Stimulated activated CD4-positive, alpha-beta T cell treated with anti-CD3 and anti-CD28 coated beads, Interleukin-1b, Interleukin-23, amount 100 ng/mL, for 4 hours (primary cell): ENCODE measurements at regions not wholly inside any gene's neighbourhood (a gene's known extent, or its start where the extent isn't known, plus 50 kb on each side); places are given as distances from the start of the nearest gene placed in this dataset.

Experiments used
- DNase-seq, 2 donors: peaks; one replicate each; pipeline ENCODE4 v3.0.0-alpha.2; 2020; ENCODE audit warnings: low read depth in 2 of 2

DNA sequence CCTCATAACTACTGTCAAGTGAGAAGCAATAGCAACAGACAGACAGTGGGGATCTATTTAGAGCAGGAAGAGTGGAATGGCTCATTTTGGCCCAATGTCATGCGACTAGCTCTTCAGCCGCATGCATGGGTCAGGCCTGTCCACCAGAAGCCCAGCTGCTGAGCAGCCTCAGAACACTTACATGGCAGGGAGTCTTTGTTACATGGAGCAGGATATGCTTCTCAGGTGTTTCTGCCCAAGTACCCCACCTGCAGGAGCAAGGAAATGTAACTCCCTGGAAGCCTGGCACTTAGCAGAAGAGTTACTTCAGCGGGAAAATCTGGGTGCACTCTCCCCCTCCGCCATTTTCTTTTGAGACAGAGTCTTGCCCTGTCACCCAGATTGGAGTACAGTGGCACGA is 73.5 kb upstream of the ARHGAP5 start:
- DNase-seq, result no peak

DNA sequence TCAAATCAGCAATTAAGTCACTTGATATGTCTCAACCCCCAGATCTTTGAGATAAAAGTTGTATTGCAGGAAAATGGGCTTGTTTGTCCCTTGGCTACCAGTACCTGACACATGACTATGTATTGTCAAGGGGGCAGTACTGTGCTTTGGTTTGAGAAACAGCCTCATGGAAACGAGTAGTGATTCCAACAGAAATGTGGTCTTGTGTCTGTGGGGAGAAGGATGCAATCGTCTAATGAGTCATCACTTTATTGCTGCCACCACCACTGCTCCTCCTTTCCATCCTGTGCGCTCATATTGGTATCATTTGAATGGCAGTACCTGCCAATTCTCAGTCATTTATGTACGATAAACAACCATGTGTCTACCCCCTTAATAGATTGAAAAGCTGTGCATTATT is 72.8 kb upstream of the ARHGAP5 start:
- no peak for DNase-seq

DNA sequence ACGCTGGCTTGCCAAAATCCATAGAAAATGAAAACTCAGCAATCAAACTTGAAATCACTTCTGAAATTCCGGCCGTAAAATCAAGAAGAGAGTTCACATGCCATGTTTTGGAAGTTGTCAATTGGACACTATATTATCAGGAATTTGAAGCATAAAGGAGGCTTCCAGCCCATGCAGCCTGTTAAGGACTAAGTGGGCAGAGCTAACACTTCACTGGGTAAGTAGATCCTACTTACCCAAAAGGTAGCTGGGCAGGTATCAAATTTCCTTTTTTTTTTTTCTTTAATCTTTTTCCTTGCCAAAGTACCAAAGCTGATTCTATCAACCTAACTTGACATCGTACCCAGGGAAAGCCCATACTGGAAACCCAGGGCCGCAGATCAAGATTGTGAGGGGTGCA is 71.5 kb upstream of the ARHGAP5 start:
- DNase-seq, result no peak

DNA sequence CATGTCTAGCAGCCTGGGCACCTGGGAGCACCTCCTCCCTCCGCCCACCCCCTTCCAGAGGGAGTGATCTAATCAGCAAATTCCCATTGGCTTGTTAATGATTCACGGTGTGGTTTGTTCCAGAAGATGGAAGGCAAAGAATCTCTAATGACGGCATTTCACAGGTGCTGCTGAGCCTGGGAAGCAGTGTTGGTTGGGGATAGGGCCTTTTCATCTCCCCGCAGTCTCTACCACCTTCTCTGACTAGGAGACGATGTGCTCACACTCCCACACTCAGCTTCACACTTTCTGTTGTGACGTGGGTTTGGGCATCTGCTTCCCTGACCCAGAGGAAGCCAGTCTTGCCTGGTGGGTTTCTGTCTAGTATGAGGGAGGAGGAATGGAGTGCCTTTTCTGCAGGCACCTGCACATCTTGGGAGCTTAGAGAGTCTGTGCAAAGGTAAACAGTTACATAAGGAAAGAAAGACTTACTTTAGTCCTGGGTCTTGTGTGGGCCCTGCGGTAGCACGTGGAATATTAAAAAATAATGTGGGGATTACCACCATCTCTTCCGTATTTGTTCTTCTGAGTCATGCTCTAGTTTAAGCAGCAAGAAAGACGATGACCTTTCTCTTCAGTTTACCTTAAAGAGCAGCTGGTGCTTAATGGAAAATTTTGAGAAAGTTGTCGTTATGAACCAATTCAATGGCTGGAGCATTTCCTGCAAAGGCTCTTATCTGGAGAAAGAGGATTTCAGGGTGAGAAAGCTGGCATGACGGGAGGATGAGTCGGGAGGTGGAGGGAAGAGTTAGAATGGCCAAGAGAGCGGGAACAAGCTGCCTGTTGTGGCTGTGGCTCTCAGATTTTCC is 70.6 kb upstream of the ARHGAP5 start:
- no peak for DNase-seq

DNA sequence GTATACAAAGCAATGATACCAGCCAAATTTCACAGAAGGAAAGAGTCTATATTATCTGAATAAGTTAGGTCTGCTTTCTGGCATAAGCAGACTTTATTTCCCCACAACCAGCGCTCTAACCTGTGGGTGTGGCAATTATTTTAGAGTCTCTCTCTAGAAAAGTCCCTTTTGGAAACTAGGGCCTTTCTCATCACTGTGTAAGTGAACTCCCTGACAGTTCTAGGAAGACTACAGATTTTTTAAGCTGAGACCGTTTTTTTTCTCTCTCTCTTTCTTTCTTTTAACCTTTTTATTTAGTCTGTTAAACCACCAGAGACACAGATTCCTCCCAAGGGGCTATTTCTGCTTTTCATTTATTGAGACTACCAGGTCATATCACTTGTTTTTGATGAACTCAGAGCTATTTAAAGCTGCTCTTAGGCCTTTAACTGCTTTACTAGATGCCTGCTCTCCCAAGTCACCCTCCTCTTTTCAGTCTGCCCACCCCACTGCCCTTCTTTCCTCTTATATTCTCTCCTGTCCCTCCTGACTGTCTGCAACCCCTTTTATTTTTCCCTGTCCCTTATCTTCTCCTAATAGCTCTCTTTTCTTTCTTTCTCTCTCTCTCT is 69.2 kb upstream of the ARHGAP5 start:
- DNase-seq, result no peak

DNA sequence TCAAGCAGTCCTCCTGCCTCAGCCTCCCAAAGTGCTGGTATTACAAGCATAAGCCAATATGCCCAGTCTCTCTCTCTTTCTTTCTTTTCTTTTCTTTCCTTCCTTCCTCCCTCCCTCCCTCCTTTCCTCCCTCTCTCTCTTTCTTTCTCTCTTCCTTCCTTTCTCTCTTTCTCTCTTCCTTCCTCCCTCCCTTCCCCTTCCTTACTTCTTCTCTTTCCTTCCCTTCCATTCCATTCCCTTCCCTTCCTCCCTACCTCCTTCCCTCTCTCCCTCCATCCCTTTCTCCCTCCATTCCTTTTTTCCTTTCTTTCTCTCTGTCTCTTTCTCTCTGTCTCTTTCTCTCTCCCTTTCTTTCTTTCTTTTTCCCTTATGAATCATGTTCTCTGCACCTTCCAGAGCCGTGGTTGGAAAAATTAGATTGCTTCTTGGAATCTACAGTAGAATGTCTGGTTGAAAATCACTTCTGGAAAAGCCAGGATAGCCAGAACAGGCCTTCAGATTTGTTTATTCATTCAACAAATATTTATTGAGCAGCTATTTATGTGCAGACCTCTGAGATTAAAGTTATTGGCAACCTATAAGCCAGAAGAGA is 68.4 kb upstream of the ARHGAP5 start:
- no peak for DNase-seq

DNA sequence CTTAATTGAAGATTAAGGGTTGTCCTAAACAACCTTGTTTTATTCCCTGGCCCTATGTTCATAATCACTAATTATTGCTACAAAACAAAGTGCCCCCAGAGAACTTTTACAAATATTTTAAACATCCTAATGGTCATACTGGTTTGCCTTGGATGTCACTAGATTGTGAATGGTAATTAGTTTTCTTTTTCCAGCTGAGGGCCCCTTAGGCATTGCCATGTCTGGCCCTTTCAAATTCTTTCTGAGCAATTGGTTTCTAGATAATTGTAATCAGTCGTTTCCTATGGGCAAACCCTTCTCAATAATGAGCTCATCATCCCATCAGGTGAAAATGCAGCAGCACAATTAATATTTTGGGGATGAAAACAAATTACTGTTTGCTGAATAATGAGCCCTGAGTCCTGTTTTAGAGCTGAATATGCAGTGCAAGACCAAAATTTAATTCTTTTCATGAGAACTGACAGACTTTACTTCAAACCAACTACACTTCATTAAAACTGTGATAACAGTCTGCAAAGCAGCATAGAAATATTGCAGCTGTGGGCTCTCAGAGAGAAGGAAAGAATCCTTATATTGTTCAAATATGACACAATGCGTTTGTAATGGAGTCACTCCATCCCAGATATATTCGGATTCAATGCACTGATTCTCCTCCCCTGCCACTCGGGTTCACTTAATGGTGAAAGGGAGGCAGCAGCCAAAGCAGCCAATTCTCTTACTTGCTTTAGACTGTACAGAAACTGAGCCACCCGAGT is 67.7 kb upstream of the ARHGAP5 start:
- DNase-seq, result no peak

DNA sequence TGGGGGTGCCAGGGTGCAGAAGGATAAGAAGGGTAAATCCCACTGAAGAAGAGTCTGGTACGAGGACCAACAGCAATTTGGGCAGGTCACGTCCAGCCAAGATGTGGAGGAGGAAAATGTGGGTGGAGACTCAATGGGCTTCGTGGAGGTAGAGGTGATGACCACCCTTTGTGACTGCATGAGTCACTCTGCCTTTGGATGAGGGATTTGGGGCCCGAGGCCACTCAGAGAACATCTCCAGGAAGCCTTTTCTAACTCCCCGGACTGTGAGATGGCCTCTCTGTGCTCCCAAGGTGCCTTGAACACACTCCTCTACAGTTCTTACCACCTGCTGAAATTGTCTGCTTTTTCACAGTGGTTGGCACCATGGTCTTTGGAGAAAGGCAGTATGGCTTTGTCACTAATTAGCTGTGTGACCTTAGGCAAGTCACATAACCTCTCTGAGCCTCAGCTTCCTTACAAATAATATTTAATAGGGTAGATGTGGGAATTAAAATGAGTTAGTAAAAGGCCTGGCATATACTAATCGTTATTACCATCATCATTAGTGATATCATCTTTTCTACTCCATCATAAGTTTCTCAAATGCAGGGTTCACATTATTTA is 67.0 kb upstream of the ARHGAP5 start:
- no peak for DNase-seq

DNA sequence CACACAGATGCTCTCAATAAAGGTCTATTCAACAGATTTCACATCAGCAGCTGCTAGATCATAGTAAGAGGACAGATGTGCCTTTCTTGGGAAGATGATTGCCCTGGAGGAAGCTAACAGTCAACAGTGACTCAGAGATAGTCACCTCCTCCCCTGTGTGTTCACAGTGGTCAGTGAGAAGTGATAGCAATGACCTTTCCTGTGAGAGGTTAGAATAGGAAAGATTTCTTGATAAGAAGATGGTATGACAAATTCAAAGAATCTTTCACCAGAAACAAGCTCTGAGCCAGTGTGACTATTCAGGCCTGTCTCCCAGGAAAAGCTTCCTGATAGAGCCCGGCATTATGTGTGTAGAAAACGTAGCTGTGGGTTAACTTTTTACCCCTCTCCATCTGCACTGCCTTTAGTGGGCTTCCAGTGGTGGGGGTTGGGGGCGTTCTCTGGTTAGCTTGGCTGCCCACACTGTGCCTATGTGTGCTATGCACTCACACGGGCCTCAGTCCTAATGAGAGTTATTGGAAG is 66.4 kb upstream of the ARHGAP5 start:
- DNase-seq, result no peak

DNA sequence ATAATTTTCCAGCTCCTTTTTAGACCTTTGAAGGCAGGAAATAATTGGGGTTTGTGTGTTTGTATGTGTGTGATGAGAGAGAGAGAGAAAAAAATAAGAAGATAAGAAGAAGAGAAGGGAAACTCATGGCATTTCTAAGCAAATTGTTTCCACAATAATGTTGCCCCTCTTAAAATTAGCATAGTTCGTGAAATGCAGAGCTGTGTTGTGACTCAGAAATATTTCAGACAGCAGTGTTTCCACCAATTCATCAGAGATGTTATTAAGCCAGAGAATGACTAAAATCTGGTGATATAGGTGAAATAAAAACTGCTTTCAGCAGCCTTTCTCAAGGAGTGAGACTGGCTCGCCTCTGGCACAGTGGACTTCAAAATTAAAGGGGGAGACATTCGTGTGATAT is 65.9 kb upstream of the ARHGAP5 start:
- no peak for DNase-seq

DNA sequence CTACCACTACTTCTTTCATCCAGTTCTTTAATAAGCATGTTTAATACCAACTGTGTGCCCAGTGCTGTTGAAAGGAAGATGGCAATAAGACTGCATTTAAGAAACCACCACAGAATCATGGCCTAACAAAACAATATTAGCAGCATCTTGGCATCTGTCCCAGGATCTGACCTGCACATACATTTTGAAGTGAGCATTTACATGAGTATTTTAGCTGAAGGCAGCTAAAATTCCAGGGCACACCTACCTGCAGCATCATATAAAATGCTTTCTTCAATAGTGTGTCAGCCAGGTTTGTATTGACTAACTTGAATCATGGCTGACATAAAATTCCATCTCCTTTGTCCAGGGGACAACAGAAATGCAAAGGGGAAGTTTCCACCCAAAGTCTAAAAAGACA is 65.0 kb upstream of the ARHGAP5 start:
- DNase-seq, result no peak

DNA sequence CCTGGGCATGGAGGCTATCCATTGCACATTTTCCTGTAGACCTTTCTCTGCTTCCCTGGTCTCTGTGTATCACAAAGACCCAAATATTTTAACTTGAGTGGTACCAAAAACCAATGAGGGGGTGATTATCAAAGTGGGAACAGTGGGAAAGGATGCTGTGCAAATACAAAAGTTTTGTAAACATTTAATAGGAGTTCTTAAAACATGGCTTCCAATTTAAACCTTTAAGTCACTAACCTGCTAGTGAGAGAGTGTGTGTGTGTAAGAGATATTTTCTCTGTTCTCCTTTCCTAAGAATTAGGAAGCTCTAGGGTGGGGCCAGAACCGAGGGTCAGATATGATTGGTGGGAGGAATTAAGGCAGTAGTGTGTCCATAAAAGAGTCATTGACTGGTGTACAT is 64.5 kb upstream of the ARHGAP5 start:
- no peak for DNase-seq

DNA sequence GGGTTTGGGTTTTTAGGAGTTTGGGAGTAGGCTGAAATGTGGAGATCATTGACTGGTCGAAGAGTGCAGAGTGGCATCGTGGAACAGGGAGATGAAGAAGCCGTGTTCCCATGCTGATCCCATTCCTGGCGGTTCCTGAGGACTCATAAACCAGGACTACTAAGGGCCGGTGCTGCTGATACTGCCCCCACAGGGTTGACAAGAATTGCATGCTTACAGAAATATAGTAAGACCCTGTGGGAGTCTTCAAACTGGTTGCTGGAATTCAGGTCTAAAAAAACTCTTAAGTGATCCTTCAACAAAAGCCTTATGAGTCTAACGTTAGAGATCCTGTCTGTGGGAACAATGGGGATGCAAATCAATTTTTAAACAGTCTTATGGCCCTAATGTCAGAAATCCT is 64.0 kb upstream of the ARHGAP5 start:
- no peak for DNase-seq

DNA sequence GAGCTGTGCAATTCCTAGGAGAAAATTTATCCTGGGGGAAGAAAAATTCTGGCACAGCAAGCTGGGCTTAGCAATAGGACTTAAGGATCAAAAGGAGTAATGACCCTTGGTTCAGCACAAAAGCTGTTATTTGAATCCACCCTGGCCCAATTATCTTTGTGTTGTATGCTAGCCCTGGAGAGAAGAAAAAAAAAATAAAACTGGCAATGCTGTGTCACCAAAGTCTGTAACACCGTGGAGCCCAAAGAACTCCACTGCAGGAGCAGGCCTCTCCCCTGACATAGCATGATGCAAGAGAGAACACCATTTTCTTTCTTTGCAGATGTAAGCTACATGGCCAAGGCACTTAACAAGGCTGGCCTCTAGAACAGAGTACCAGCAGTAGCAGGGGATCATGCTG is 63.0 kb upstream of the ARHGAP5 start:
- no peak for DNase-seq

DNA sequence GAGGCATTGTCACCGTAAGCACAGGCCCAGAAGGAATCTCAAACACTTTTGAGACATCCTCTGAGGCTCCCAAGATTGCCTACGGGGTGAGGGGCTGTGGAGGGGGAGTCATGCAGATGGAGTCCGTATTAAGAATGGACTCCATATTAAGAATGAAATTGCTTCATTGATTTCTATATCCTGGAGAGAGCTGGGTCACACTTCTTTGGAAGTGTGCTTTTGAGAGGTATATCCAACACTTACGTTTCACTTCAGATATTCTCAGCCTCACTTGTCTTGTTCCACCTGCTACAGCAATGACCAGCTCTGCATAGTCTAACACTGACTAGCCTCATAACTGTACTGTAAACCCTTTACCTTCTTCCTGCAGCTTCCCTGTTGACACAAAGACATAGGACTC is 62.6 kb upstream of the ARHGAP5 start:
- no peak for DNase-seq

DNA sequence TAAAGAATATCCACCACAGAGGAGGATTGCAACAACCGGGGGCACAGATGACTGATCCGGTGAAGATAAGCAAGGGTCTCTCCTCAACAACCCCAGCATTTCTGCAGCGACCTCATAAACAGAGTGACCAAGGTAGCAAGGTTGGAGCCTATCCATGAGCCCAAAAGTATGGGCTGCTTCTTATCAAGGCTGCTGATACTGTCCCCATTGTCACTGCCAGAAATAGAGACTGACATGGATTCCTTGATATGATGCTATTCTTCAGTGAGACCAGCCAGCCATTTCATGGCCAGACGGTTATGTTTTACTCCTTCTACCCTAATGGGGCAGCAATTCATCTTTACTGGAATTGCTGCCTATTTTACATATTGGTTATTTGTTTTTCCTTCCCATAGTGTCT is 61.9 kb upstream of the ARHGAP5 start:
- DNase-seq, result no peak

DNA sequence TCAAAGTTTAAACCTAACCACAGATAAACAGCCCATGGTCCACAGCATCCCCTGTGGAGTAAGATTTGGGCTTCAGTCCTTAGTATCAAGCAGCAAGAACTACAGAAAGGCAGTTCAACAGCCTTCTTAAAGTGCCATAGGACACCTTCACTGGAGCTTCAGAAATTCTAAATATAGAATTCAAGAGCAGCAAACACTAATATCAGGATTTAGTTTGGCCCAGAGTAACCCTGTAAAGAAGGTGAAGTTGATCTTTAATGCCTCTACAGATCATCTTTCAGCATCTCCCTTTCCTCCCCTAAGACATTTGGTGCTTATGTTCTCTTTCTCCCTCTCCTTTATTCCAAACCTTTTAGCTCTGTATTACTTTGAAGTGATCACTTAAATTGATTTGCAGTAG is 59.5 kb upstream of the ARHGAP5 start:
- DNase-seq, result no peak

DNA sequence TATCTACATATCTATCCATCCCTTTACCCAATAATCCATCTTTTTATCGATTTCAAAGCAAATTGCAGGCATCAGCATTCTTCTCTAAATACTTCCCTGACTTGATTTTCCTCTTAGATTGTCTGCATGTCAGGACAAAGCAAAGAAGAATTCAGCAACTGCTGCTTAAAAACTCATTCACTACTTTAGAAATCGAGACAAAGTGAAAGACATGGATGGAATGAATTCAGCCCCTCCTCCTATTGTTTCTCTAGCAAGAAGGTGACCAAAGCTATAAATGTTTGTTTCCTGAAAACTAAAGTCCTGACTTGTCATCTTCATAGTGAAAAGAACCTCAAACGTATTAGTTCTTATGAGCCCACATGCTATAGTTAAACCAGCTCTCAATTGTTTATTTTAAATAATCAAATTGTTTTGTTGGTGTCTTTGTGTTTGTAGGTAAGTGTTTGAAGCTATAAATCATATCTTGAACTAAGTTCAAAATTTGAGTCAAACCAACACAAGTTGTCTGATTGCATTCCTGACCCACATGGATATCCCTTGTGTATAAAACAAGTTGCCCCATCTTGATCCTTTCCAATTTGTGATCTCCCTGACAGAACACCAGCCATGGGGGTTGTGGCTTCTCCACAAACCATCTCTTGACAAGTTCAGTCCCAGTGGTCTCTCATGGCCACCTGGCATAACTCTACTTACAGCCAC is 58.6 kb upstream of the ARHGAP5 start:
- DNase-seq, result no peak

DNA sequence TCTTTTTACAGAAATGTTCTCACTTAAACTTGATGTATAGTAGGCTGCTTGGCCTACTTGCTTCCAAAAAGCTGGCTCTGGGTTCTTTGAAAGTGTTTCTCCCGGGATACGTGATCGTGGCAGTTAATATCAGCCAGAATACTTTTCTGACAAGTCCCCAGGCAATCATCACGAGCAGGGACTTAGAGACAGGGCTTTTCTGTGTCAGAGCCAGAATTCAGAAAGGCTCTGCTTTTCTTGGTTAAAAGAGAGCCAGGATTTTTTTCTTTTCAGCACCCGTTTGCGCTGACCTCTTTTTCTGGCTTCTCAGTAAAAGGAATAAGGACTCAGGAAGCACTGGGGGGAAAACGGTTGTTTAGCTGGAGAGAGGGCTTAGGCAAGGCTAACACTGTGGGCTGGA is 57.8 kb upstream of the ARHGAP5 start:
- DNase-seq, result no peak

DNA sequence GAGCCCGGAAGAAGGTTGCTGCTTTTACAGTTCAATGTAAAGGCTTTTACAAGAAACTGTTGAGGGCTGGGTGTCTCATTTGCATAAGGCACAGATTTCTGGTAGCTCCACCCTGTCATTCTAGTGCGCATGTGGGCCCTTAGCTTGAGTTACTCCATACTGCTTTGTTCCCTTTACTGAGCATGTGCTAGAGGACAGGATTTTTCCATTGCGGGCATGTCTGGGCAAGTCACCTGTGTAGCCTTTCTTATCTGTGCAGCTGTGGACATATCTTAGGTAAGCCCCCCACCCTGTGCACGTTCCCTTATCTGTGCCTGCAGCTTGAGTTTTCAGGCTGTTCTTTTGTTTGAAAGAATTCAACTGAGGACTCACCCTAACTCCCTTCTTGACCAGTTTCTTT is 56.2 kb upstream of the ARHGAP5 start:
- DNase-seq, result no peak

DNA sequence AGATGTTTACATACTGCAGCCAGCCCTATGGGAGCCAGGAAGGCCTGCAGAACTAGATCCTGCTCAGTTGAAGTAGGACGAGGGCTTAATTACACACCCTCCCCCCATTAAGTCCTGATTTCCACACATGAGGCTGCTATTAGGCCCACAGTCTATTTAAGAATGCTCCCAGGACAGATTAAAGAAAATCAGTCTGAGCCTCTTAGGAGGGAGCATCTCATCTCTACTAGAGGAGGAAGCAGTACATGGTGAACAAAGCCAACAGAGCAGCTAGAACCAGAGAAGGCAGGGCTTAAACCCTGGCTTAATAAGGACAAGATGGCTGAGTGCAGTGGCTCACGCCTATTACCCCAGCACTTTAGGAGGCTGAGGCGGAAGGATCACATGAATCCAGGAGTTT is 55.8 kb upstream of the ARHGAP5 start:
- no peak for DNase-seq
